ENCODE measurements at regions not wholly inside any gene's neighbourhood (a gene's known extent, or its start where the extent isn't known, plus 50 kb on each side); places are given as distances from the start of the nearest gene placed in this dataset.

DNA sequence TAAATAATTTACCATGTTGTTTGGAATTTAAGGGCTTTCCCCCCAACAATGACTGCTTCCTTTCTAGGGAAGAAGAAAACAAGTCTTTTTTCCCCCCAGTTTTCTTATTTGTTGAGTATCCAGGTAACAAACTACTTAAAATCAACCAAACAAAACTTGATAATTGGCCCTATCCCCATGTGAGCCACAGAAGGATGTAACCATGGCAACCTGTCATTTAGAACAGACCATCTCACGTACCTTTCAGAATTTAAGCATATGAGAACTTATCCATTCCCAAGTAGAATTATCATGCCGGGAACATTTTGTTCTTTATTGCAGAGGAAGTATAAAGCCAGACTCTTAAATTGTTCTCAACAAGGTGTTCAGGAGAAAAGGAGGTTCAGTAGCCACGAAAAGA, 392.3 kb downstream of the CETN3 start:
- Histone ChIP-seq H3K4me3 (ENCODE audit: insufficient read depth, low read depth, low read length, poor library complexity, severe bottlenecking) (no peak overlapping the region), H3K27me3 (replicated peaks; ENCODE audit: control insufficient read depth, insufficient read depth, low read length, poor library complexity, severe bottlenecking) (no peaks in the 10 kb centered on the region), H3K4me1 (ENCODE audit: control insufficient read depth, insufficient read depth, low read length, poor library complexity, severe bottlenecking) (no peaks in the 10 kb centered on the region), H3K36me3 (ENCODE audit: control insufficient read depth, insufficient read depth, low read length) (no peaks in the 10 kb centered on the region), H3K9me3 (ENCODE audit: control insufficient read depth, low read length) (no peaks in the 10 kb centered on the region), H3K27ac (ENCODE audit: insufficient read depth, low read length, poor library complexity, severe bottlenecking) (no peak overlapping the region)
- DNase-seq: no peak

DNA sequence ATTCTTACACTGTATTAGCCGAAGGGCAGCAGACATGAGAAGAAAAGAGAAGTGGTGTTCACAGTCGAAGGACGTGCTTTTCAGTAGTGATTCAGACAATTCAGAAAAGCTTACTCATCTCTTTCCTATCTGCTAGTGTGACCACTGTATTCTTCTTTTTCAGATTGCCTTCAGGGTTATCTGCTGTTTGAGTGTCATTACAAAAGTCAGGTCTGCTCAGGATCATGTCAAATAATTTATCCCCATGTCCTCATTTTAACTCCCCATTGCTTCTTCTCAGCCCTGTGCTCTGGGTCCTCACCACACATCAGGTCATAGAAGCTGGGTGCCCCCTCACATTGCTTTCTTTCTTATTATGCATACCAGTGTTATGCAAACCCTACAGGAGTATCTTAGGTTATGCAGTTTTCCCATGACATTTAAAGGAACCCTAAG, 394.0 kb downstream of the CETN3 start:
- no peaks in the 10 kb centered on the region for H3K36me3 ChIP-seq (ENCODE audit: control insufficient read depth, insufficient read depth, low read length)
- no peak overlapping the region for H3K4me3 ChIP-seq (ENCODE audit: insufficient read depth, low read depth, low read length, poor library complexity, severe bottlenecking)
- no peak for DNase-seq
- no peaks in the 10 kb centered on the region for H3K9me3 ChIP-seq (ENCODE audit: control insufficient read depth, low read length)
- H3K27me3 ChIP-seq (replicated peaks; ENCODE audit: control insufficient read depth, insufficient read depth, low read length, poor library complexity, severe bottlenecking): no peaks in the 10 kb centered on the region
- no peaks in the 10 kb centered on the region for H3K4me1 ChIP-seq (ENCODE audit: control insufficient read depth, insufficient read depth, low read length, poor library complexity, severe bottlenecking)
- H3K27ac ChIP-seq (ENCODE audit: insufficient read depth, low read length, poor library complexity, severe bottlenecking): no peak overlapping the region

DNA sequence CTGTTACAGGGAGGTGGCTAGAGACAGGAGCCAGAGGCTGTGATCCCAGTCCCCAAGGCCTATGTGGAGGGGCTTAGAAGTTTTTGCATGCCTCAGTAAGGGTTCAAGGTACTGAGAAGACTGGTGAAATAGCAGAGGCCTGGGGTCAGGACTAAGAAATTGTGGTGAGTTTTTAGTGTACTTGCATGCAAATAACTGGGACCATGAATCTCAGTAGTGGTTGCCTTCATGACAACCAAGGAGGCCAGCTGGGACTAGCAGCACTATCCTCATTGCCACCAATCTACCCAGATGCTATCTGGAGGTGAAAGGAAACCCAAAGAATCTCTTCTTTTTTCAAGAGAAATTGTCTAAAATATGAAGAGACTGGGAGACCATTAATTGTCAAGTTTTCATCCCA, 395.1 kb downstream of the CETN3 start:
- H3K27ac ChIP-seq (ENCODE audit: insufficient read depth, low read length, poor library complexity, severe bottlenecking): no peak overlapping the region
- no peaks in the 10 kb centered on the region for H3K27me3 ChIP-seq (replicated peaks; ENCODE audit: control insufficient read depth, insufficient read depth, low read length, poor library complexity, severe bottlenecking)
- no peaks in the 10 kb centered on the region for H3K9me3 ChIP-seq (ENCODE audit: control insufficient read depth, low read length)
- no peaks in the 10 kb centered on the region for H3K36me3 ChIP-seq (ENCODE audit: control insufficient read depth, insufficient read depth, low read length)
- no peak for DNase-seq
- no peaks in the 10 kb centered on the region for H3K4me1 ChIP-seq (ENCODE audit: control insufficient read depth, insufficient read depth, low read length, poor library complexity, severe bottlenecking)
- H3K4me3 ChIP-seq (ENCODE audit: insufficient read depth, low read depth, low read length, poor library complexity, severe bottlenecking): no peak overlapping the region

DNA sequence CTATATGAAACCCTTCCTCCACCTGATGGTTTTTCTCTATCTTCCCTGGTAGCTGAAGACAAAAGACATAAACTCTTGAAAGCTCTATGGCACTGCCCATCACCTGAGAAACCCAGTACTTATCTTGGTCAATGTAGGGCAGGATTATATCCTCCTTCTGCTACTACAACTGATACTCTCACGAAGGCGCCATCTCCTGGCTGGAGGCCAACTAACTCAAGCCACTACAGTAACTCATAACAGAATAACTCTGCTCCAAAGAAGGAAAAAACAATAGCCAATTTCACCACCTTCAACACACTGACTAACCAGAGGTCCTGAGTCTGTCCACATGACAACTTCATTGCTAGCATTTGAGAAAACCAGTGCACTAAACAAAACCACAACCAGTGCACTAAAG, 409.2 kb downstream of the CETN3 start:
- Histone ChIP-seq H3K27me3 (replicated peaks; ENCODE audit: control insufficient read depth, insufficient read depth, low read length, poor library complexity, severe bottlenecking) (no peaks in the 10 kb centered on the region), H3K9me3 (ENCODE audit: control insufficient read depth, low read length) (no peaks in the 10 kb centered on the region), H3K27ac (ENCODE audit: insufficient read depth, low read length, poor library complexity, severe bottlenecking) (no peak overlapping the region), H3K36me3 (ENCODE audit: control insufficient read depth, insufficient read depth, low read length) (no peaks in the 10 kb centered on the region), H3K4me3 (ENCODE audit: insufficient read depth, low read depth, low read length, poor library complexity, severe bottlenecking) (no peak overlapping the region), H3K4me1 (ENCODE audit: control insufficient read depth, insufficient read depth, low read length, poor library complexity, severe bottlenecking) (no peaks in the 10 kb centered on the region)
- no peak for DNase-seq

DNA sequence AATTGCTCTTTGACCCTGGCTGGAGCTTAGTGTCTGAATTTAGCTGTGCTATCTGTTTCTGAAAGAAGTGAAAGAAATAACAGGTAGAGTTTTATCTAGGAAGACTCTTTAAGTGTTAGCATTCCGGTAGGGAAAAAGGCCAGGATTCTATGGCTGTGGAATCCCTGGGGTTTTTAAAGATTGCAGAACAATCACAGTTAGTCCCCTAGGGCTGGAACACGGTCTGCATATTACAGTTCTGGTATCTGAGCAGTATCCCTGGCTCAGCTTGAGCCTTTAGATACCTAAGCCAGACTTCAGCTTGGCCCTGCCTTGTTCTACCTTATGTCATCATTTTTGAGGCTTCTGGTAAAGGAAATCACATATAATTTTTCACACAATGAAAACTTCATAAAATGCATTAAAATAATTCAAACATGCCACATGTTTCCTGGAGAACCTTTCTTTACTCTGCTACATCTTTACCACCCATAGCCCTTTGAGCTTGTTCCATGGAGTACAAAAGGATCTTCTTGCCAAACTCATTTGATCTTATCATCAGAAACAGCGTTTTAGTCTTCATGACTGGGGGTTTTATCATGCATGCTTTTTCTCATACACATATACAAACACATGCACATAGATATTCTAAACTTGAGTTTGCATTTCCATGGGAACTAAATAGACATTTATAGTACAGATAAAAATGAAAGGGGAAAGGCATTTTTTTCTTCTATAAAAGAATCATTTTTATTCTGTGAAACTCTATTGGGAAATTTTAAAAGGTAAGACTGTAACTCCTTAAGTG, 410.8 kb downstream of the CETN3 start:
- H3K36me3 ChIP-seq (ENCODE audit: control insufficient read depth, insufficient read depth, low read length): no peaks in the 10 kb centered on the region

DNA sequence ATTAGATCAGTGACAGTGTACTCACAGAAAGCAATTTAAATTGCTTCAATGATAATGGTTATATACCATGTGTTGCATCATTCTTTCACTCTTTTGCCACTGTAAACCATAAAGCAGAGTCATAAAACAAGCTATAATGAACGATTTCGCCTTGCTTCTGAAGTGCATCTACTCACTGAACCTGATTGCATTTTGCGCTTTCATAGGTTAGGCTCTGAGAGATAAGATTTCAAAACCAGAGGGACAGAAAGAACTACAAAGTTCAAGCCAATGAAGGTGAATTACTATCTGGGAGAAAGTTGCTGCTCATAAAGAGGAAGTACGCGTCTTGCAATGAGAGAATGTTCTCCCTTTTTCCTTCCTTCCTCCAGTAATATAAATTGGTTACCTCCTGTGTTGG, 412.7 kb downstream of the CETN3 start:
- no peak overlapping the region for H3K27ac ChIP-seq (ENCODE audit: insufficient read depth, low read length, poor library complexity, severe bottlenecking)
- no peaks in the 10 kb centered on the region for H3K9me3 ChIP-seq (ENCODE audit: control insufficient read depth, low read length)
- H3K4me3 ChIP-seq (ENCODE audit: insufficient read depth, low read depth, low read length, poor library complexity, severe bottlenecking): no peak overlapping the region
- no peak for DNase-seq
- H3K4me1 ChIP-seq (ENCODE audit: control insufficient read depth, insufficient read depth, low read length, poor library complexity, severe bottlenecking): no peaks in the 10 kb centered on the region
- no peaks in the 10 kb centered on the region for H3K36me3 ChIP-seq (ENCODE audit: control insufficient read depth, insufficient read depth, low read length)
- H3K27me3 ChIP-seq (replicated peaks; ENCODE audit: control insufficient read depth, insufficient read depth, low read length, poor library complexity, severe bottlenecking): no peaks in the 10 kb centered on the region

More for the DNA sequence above, 410.8 kb downstream of the CETN3 start:
- DNase-seq: no peak
- no peak overlapping the region for H3K4me3 ChIP-seq (ENCODE audit: insufficient read depth, low read depth, low read length, poor library complexity, severe bottlenecking)
- no peaks in the 10 kb centered on the region for H3K27me3 ChIP-seq (replicated peaks; ENCODE audit: control insufficient read depth, insufficient read depth, low read length, poor library complexity, severe bottlenecking)
- no peaks in the 10 kb centered on the region for H3K9me3 ChIP-seq (ENCODE audit: control insufficient read depth, low read length)
- H3K4me1 ChIP-seq (ENCODE audit: control insufficient read depth, insufficient read depth, low read length, poor library complexity, severe bottlenecking): no peaks in the 10 kb centered on the region
- no peak overlapping the region for H3K27ac ChIP-seq (ENCODE audit: insufficient read depth, low read length, poor library complexity, severe bottlenecking)

DNA sequence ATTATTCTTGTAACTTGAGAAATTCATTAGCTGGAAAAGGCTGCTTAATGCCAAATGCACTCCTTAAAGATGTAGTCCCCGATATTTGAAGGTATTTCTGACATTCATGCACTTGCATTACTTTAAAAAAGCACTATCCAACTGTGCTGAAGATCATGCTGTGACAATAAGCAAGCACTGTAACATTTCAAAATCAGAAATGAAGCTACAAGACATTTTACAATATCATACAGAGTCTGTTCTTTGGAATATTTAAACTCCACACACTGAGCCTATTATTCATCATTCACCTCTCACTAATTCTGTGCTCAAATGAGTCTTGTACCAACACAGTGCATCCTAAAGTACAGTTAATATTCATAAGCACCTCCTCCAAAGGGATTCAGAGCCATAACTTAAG, 413.2 kb downstream of the CETN3 start:
- Histone ChIP-seq H3K27me3 (replicated peaks; ENCODE audit: control insufficient read depth, insufficient read depth, low read length, poor library complexity, severe bottlenecking) (no peaks in the 10 kb centered on the region), H3K4me3 (ENCODE audit: insufficient read depth, low read depth, low read length, poor library complexity, severe bottlenecking) (no peak overlapping the region), H3K27ac (ENCODE audit: insufficient read depth, low read length, poor library complexity, severe bottlenecking) (no peak overlapping the region), H3K36me3 (ENCODE audit: control insufficient read depth, insufficient read depth, low read length) (no peaks in the 10 kb centered on the region), H3K4me1 (ENCODE audit: control insufficient read depth, insufficient read depth, low read length, poor library complexity, severe bottlenecking) (no peaks in the 10 kb centered on the region), H3K9me3 (ENCODE audit: control insufficient read depth, low read length) (no peaks in the 10 kb centered on the region)
- no peak for DNase-seq

DNA sequence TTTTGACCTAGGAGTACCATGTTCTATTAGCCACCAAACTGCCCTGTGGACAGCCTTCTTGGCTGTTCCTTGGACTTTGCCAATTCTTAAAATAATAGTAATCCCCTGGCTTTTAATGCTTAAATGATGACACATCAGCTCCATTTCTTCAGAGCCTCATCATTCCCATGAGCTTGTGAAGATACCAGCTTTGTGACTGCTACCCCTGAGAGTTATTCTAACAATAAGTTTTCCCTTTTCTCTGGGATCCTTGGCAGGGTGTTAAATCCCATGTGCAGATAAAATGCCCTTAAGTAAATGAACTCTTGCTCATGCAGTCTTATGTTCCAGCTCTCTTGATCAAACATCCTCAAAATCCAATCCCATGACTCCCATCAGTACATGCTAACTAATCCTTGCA, 415.3 kb downstream of the CETN3 start:
- H3K27ac ChIP-seq (ENCODE audit: insufficient read depth, low read length, poor library complexity, severe bottlenecking): no peak overlapping the region
- no peaks in the 10 kb centered on the region for H3K36me3 ChIP-seq (ENCODE audit: control insufficient read depth, insufficient read depth, low read length)
- H3K4me1 ChIP-seq (ENCODE audit: control insufficient read depth, insufficient read depth, low read length, poor library complexity, severe bottlenecking): no peaks in the 10 kb centered on the region
- DNase-seq: no peak
- H3K27me3 ChIP-seq (replicated peaks; ENCODE audit: control insufficient read depth, insufficient read depth, low read length, poor library complexity, severe bottlenecking): no peaks in the 10 kb centered on the region
- no peaks in the 10 kb centered on the region for H3K9me3 ChIP-seq (ENCODE audit: control insufficient read depth, low read length)
- H3K4me3 ChIP-seq (ENCODE audit: insufficient read depth, low read depth, low read length, poor library complexity, severe bottlenecking): no peak overlapping the region

DNA sequence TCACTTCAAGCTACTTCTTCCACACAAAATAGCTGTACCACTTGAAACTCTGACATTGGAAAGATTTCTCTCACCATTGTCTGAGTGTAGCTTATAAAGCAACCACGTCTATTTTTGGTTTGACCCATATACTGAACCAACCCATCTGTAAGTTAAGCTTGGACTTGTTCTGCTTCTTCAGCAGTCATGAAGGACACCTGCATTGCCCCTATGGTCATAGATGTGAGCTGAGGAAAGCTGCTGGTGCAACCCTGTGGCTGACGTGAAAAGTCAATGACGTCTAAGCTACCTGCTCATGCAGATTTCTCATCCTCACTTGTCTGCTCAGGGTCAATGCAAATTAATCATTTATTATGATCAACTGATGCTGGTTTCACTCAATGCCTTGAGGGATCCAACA, 417.4 kb downstream of the CETN3 start:
- H3K27me3 ChIP-seq (replicated peaks; ENCODE audit: control insufficient read depth, insufficient read depth, low read length, poor library complexity, severe bottlenecking): no peaks in the 10 kb centered on the region
- no peak overlapping the region for H3K27ac ChIP-seq (ENCODE audit: insufficient read depth, low read length, poor library complexity, severe bottlenecking)
- H3K4me1 ChIP-seq (ENCODE audit: control insufficient read depth, insufficient read depth, low read length, poor library complexity, severe bottlenecking): no peaks in the 10 kb centered on the region
- no peak for DNase-seq
- no peaks in the 10 kb centered on the region for H3K9me3 ChIP-seq (ENCODE audit: control insufficient read depth, low read length)
- H3K4me3 ChIP-seq (ENCODE audit: insufficient read depth, low read depth, low read length, poor library complexity, severe bottlenecking): no peak overlapping the region
- no peaks in the 10 kb centered on the region for H3K36me3 ChIP-seq (ENCODE audit: control insufficient read depth, insufficient read depth, low read length)

DNA sequence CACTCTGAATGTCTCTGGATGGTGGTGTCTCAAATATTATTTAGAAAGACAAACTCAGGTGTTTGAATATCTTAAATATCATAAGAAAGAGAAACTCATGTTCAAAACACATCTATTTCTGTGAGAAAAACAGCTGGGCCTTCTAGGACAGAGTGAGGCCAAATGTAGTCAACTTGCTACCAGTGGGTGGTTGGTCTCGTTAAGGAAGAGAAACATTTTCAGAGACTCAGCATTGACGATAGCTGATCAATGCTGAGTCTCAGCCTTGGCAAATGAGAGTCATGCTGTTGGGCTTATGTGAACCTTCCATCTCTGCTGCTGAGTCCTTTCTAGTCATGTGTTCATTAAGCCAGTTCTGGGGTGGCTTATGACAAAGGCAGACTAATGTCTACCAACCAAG, 418.0 kb downstream of the CETN3 start:
- no peaks in the 10 kb centered on the region for H3K4me1 ChIP-seq (ENCODE audit: control insufficient read depth, insufficient read depth, low read length, poor library complexity, severe bottlenecking)
- no peak overlapping the region for H3K4me3 ChIP-seq (ENCODE audit: insufficient read depth, low read depth, low read length, poor library complexity, severe bottlenecking)
- H3K27ac ChIP-seq (ENCODE audit: insufficient read depth, low read length, poor library complexity, severe bottlenecking): no peak overlapping the region
- DNase-seq: no peak
- H3K27me3 ChIP-seq (replicated peaks; ENCODE audit: control insufficient read depth, insufficient read depth, low read length, poor library complexity, severe bottlenecking): no peaks in the 10 kb centered on the region
- no peaks in the 10 kb centered on the region for H3K9me3 ChIP-seq (ENCODE audit: control insufficient read depth, low read length)
- H3K36me3 ChIP-seq (ENCODE audit: control insufficient read depth, insufficient read depth, low read length): no peaks in the 10 kb centered on the region

Measured in effector memory CD4-positive, alpha-beta T cell (primary cell).